GM10266 (cell line): ENCODE measurements at regions not wholly inside any gene's neighbourhood (a gene's known extent, or its start where the extent isn't known, plus 50 kb on each side); places are given as distances from the start of the nearest gene placed in this dataset.

Source experiments
- DNase-seq: peaks from one replicate; pipeline ENCODE4 v3.0.0; 2012; ENCODE audit errors: extremely low spot score
- TF ChIP-seq, protein P1 (sequence below): IDR thresholded peaks from 2 replicates; pipeline ENCODE4 v1.5.1; 2012; ENCODE audit warnings: mild to moderate bottlenecking, low read depth; ENCODE audit not compliant: control insufficient read depth, insufficient read depth; ENCODE audit errors: missing control alignments

DNA sequence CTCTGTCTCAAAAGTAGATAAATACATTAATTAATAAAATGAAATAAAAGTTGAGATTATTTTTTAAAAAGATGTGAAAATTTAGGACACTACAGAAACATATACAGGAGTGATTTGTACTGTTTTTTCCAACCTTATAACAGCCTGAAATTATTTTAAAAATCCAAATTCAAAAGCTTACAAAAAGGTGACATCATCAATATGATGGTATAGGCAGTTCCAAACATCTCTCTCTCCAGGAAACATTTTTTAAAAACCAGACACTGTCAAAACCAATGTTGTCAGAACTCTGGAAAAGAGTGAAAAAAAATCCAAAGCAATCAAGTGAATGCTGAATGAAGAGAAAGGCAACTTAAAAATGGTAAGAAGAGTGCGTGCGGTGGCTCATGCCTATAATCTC lies 76.7 kb downstream of the HHEX start:
- TF ChIP-seq, protein P1, sequence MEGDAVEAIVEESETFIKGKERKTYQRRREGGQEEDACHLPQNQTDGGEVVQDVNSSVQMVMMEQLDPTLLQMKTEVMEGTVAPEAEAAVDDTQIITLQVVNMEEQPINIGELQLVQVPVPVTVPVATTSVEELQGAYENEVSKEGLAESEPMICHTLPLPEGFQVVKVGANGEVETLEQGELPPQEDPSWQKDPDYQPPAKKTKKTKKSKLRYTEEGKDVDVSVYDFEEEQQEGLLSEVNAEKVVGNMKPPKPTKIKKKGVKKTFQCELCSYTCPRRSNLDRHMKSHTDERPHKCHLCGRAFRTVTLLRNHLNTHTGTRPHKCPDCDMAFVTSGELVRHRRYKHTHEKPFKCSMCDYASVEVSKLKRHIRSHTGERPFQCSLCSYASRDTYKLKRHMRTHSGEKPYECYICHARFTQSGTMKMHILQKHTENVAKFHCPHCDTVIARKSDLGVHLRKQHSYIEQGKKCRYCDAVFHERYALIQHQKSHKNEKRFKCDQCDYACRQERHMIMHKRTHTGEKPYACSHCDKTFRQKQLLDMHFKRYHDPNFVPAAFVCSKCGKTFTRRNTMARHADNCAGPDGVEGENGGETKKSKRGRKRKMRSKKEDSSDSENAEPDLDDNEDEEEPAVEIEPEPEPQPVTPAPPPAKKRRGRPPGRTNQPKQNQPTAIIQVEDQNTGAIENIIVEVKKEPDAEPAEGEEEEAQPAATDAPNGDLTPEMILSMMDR: no peak
- DNase-seq: no peak

GRCh38 chr10:92768104-92768503 lies 78.3 kb downstream of the HHEX start:
- TF ChIP-seq, protein P1: no peak
- no peak for DNase-seq

DNA sequence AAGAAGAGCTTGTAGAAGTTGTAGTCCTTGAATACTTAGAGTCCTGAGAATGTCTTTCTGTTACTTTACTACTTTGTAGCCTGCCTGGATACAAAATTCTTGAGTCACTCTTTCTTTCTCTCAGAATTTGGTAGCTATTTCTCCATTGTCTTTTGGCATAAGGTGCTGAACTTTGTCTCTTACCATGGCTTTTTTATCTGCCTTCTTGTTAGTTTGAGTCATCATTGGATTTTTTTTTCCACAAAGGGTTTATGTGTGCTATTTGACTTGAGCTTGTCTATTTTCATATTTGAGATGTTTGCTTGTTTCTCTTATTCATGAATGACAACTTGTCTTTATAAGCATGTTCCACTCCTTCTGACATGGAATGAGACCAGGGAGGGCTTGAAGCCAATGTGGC lies 74.5 kb upstream of the EXOC6 start:
- TF ChIP-seq, protein P1: no peak
- DNase-seq: no peak

GRCh38 chr10:92778091-92778490 lies 70.2 kb upstream of the EXOC6 start:
- TF ChIP-seq, protein P1: no peak
- DNase-seq: no peak

GRCh38 chr10:92785118-92785517 lies 63.2 kb upstream of the EXOC6 start:
- DNase-seq: no peak

GRCh38 chr10:92787557-92788152 lies 60.7 kb upstream of the EXOC6 start:
- TF ChIP-seq, protein P1: no peak
- DNase-seq: no peak

More at GRCh38 chr10:92785118-92785517, 63.2 kb upstream of the EXOC6 start:
- TF ChIP-seq, protein P1: no peak

DNA sequence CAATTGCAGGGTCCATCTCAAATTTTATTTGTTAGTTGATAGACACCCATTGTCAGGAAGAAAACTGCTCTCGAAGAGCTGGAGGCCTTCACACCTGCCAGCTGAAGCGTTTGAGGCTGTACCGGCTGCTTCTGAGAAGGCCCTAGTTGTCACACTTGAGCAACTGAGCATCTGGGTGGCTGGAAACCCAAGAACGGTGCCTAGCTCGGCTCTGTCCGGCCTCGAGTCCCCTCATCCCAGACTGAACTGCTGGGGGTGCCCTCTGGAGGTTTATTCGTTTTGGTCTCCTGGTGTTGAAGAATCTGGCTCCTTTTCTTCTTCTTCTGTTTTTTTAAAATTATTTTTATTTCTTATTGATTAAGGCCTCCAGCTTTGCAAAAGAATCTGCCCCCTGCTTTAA lies 59.3 kb upstream of the EXOC6 start:
- TF ChIP-seq, protein P1: no peak
- no peak for DNase-seq
